NCI-H1930 (cell line): ENCODE measurements at regions not wholly inside any gene's neighbourhood (a gene's known extent, or its start where the extent isn't known, plus 50 kb on each side); places are given as distances from the start of the nearest gene placed in this dataset.
"Not testable (repeated sequence)": the region's sequence is repeated elsewhere in the genome, so short reads cannot be mapped to it uniquely, and the experiment has no call there.

Experiments used
- DNase-seq, 2 experiments: peaks; one replicate each; lab custom pipeline; 2025; lab: John Stamatoyannopoulos, UW

DNA sequence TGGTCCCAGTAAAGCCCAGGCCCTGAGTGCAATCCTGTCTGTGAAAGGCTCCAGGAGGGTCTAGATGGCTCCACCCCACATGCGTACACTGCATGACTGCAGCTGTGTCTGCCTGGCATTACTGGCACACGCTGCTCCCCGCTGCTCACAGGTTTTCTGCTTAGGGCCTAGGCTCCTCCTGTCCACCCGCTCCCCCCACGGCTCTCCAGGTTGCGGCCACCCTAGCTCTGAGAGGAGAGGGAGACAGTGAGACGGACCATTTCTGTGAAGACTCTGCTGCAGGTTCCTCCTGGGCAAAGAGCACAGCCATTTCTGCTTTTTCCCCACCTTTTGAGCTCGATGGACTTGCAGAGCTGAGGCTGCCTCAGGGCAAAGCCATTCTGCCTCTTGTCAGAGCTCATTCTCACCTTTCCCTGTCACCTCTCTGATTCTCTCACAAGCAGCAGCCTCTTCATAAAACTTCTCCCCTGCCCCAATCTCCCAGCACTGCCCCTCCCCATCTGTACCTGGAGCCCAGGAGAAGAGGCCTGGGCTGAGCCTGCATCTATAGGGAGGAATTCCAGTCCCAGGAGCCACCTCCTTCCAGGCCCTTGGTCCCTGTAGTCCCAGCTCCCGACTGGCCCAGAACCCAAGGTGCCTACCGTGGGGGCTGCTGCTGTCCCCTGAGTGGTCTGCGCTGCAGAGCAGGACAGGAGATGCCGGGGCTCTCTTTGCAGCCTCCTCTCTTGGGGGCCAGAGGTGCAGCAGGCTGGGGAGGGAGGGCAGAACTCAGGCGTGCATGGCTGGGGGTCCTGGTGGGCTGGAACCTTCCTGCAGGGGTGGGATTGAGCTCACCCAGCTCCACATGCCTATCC lies 433.7 kb upstream of the B3GAT1 start:
- no peak for DNase-seq

DNA sequence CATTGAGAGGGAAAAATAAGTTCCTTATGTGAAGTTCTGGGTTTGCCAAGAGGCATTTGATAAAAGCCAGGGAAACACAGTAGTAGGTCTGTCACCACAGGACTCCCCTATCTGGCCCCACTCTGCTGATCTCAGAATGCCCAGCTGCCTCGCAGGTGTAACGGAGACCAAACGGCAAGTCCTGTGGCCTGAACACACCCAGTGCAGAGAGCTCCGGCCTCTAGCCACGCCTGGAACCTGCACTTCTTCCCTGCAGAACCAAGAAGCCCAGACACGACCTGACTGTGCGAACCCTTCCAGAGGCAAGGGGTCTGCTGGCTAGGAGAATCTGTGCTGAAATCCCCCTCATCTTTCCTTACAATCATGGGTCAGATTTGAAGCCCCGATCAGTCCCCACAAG lies 432.8 kb upstream of the B3GAT1 start:
- no peak for DNase-seq

- no peak for DNase-seq
Observed at GRCh38 chr11:134843735-134844134, 431.7 kb upstream of the B3GAT1 start.

DNA sequence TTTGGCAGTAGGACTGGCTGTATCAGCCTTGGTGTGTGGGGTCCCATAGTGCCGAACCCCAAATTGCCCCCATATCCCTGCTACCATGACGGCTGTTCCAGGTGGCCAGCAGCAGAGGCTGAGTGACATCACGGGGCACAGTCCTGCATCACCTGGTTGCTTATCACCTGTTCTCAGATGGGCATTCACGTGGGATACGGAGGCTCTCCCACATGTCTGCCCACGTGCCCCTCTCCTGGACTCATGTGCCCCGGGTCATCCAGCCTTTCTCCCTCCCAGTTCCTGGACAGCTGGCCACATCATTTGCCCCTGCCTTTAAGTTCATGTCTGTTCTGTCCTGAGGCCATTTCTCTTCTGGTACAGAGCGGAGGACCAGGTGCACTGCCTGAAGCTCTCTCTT lies 431.0 kb upstream of the B3GAT1 start:
- no peak for DNase-seq

DNA sequence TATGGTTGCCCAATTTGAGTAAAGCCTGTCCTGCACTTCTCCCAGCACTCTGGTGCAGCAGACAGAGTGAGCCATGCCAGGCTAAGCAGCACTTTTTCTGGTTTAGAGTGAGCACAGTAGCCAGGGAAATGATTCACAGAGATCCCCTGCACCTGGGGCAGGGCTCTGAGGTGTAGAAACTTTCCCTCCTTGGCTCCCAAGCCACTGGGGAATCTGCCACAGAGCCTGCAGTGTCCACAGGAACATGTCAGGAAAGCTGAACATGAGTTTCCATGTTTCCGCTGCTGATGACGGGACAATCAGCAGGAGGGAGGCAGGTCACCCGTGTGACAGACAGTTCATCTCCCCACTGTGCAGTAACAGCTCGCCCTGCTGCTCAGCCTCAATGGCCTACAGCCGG lies 429.9 kb upstream of the B3GAT1 start:
- no peak for DNase-seq

DNA sequence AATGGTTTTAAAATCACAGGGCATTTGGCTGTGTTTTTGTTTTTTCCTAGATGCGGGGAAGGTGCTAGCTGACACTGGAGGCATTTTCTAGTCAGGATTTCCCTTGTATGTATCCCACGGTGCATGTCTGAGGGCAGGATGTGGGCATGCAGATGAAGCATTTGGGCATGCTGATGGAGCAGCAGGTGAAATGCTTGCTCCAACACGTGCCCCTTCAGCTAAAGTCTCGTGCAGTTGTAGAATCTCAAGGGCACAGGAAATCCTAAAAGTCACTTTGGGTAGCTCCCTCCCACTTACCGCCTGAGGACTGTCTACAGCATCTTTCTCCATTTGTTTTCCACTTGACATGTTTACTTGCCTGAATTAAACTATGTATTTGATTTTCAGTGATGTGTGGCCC lies 429.4 kb upstream of the B3GAT1 start:
- no peak for DNase-seq

GRCh38 chr11:134840945-134841344 lies 428.9 kb upstream of the B3GAT1 start:
- DNase-seq: no peak

GRCh38 chr11:134840165-134840564 lies 428.1 kb upstream of the B3GAT1 start:
- not testable (repeated sequence) for DNase-seq

DNA sequence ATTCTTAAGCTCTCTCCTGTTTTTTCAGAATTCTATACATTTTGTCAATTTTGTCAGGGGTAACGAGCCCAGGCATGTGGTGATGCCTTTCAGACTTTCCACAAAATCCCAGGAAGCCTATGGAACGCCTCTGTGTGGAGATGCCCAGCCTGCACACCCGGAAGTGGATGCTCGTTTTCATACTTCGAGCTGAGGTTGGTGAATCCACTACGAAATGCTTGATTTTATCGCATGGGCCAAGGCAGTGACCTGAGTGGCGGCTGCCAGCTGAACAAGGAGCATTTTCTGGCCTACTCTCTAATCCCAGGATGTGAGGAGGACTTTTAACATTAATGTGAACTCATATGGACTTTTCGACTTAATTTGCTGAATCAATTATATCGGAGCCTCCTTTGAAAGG lies 426.7 kb upstream of the B3GAT1 start:
- DNase-seq: no peak

DNA sequence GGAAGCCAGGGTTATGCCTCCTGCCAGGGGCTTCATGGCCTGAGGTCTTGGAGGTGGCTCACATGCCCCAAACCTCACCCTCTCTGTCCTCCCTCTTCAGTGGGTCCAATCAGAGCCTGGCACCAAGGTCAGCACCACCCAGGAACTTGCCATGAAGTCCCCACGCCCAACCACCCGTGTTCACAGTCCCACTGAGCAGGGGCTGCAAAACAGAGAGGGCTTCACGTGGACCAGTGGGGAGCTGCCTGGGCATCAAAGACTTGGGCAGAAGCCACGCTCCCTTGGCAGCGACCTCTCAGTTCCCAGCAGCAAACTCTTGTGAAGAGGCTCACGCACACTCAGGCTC lies 425.8 kb upstream of the B3GAT1 start:
- no peak for DNase-seq

DNA sequence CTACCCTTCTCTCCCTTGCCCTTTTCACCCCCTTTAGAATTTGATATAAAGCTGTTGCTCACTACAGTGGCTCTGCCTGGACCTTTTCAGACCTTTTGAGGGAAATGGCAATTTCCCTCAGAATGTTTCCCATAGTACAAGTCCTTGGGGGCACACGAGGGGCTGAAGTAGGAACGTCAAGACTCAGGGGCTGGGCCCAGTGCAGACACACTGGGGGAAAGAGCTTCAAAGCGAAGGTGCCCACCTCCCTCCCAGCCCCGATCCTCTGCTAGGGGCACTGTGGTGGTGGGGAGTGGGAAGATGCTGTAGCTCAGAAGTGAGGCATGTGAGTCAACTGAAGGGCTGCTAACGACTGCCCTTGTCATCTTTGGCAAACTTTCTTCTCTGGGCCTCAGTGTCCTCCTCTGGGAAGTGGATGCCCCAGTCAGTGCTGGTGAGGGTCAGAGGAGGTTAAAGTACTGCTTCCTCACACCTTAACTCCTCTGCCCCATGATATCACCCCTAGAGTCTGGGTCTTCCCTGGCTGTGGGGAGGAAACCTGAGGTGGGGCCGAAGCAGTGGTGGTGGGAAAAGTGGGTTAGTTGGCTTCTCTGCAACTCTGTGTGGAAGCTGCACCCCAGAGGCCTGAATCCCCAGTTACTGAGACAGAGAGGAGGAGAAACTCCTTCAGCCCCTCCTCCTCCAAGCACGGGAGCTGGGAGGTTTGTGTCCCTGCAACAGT lies 425.3 kb upstream of the B3GAT1 start:
- no peak for DNase-seq

- no peak for DNase-seq
Observed at GRCh38 chr11:134836561-134836960, 424.5 kb upstream of the B3GAT1 start.

DNA sequence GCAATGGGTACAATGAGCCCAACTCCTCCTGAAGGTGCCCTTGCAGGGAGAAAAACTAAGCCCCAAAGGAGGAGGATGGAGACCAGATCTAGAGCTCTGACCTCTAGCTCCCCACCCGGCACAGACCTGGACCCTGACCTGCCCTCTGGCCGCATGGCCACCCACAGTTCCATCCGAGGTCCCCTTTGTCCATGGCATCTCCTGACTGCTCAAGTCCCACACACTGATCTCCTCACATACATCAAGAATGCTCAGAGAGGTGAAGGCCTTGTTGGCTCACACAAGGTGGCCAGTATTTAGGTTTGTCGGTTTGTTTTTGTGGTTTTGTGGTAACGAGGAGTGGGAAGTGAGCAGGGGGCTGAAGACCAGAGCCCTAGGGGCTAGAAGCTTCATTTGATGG lies 423.5 kb upstream of the B3GAT1 start:
- no peak for DNase-seq

DNA sequence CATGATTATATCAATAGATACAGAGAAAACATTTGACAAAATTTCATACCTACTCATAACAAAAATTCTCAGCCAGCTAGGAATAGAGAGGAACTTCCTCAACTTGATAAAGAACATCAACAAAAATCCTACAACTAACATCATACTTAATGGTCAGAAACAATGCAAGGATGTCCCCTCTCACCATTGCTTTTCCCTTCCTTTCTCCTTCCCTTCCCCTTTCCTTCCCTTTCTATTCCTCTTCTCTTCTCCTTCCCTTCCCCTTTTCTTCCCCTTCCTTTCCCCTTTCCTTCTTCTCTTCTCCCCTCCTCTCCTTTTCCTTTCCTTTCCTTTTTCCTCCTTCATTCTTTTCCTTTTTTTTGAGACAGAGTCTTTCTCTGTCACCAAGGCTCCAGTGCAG lies 418.3 kb upstream of the B3GAT1 start:
- no peak for DNase-seq

DNA sequence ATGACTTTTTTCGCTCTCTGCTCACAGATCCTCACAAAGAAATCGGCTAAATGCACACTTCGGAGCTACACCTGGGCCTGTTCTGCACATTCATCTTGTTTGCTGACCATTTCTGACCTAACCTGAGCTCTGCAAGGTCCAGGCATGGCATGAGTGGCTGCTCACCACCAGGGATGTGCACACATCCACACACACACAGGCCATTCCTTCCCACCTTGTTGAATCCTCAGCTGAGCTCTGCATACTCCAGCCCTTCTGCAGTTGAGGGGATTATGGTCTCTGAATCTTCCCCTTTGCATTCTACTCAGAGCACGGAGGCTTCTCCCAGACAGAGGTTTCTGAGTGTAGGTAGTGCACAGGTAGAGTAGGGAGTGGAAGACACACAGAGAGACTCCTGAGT lies 411.9 kb upstream of the B3GAT1 start:
- no peak for DNase-seq

- no peak for DNase-seq
Observed at GRCh38 chr11:134822897-134823296, 410.9 kb upstream of the B3GAT1 start.

- no peak for DNase-seq
Observed at GRCh38 chr11:134821422-134821821, 409.4 kb upstream of the B3GAT1 start.

- peak in 1 of 2 experiments; percentile 5 for DNase-seq
Observed at GRCh38 chr11:134819041-134819440, 407.0 kb upstream of the B3GAT1 start.

DNA sequence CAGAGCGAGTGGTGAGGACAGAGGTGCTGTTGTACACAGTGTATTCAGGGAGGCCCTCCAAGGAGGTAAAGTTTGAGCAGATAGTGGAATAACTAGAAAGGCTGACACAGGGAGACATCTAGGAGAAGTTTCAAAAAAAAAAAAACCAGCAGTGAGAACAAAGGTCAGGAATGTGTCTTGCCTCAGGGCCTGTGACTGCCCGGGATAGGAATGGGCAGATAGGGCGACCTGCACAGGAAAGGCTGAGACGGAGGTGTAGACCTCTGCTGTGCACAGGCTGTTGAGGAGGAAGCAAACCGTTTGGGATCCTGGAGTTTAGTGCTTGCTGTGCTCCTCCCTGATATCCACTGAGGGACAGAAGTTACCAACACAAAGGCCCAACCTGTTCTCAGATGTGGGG lies 406.5 kb upstream of the B3GAT1 start:
- no peak for DNase-seq

- DNase-seq: no peak
Observed at GRCh38 chr11:134815404-134815803, 403.4 kb upstream of the B3GAT1 start.

- no peak for DNase-seq
Observed at GRCh38 chr11:134807997-134808396, 396.0 kb upstream of the B3GAT1 start.

- no peak for DNase-seq
Observed at GRCh38 chr11:134802598-134802997, 390.6 kb upstream of the B3GAT1 start.

- DNase-seq: no peak
Observed at GRCh38 chr11:134802116-134802515, 390.1 kb upstream of the B3GAT1 start.

- no peak for DNase-seq
Observed at GRCh38 chr11:134801570-134801969, 389.5 kb upstream of the B3GAT1 start.
